ENCODE measurements at regions not wholly inside any gene's neighbourhood (a gene's known extent, or its start where the extent isn't known, plus 50 kb on each side); places are given as distances from the start of the nearest gene placed in this dataset.

DNA sequence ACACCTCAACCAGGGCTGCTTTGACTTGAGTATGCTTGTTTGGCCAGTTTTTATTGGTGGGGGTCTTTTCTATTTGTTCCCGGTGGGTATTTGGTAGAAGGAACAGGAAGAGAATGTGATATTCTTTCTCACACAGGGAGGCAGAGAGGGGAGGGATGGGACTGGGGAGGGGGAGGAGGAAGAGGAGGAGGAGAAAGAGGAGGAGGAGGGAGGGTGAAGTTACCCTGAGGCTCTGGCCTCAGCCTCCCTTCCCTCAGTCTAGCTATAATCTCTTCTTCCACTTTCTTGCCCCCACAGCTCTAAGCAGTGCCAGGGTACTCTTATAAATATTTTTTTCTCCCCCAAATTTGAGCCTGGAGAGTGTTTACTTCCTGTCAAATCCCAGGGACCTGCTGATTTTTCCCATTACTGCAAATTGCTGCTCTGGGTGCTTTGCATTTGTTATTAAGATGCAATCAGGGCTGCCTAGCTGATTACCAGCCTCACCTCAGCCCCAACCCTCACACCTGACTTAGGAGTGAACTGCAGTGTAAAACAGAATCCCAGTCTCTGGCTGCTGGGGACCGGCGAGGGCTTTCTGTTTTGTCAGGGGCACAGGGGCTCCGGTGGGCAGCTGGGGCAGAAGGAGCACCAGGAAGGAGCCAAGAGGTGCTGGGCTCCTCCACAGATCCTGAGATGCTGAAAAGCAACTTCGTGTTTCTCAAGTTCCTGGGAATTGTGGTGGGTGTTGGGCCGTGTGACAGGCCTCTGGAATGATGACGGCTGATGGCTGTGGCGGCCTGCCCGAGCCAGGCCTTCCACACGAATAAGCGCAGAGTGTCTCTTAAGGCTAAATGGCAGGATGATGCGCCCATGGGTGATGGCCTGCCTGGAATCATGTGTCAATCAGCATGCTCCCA, 141.4 kb downstream of the CD83 start:
- 69 to 73% methylated on average over 8 to 12 of the region's 12 CpGs for WGBS, 2 donors
- ATAC-seq: no peak

DNA sequence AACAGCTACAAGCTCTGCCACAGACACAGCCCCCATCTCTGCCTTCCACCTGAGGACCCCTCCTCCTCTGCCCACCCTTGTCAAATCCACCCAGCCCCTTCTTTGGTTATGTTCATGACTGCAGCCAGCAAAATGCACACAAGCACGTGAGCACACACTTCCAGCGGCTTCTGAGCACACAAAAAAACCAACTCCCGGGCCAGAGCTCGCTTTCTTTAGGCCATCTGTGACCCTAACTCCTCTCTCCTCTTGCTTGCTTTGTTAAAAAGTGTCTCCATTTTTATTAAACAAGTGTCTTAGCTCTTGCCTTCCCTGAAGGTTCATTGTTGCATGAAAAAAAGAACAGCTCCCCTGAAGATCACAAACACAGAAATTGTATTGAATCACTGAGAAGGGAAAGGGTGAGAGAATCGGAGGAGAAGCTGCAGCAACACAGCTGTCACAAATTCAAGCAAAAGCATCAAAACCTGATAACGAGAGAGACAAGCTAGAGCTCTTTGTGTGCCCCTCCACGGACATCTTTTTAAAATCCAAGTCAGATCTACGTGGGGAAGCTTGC, 142.1 kb downstream of the CD83 start:
- H3K4me3 ChIP-seq: no peak overlapping the region
- DNase-seq: no peak
- intact Hi-C loops (cut with DNase I): no loop called here
- H3K36me3 ChIP-seq (replicated peaks in 1 of 2; ENCODE audit: insufficient read depth in 1 of 2, low read depth in 2 of 2): no peaks in the 10 kb centered on the region
- no peak for TF ChIP-seq POLR2A (IDR thresholded peaks at IDR 0.05)
- TF ChIP-seq, protein P1, sequence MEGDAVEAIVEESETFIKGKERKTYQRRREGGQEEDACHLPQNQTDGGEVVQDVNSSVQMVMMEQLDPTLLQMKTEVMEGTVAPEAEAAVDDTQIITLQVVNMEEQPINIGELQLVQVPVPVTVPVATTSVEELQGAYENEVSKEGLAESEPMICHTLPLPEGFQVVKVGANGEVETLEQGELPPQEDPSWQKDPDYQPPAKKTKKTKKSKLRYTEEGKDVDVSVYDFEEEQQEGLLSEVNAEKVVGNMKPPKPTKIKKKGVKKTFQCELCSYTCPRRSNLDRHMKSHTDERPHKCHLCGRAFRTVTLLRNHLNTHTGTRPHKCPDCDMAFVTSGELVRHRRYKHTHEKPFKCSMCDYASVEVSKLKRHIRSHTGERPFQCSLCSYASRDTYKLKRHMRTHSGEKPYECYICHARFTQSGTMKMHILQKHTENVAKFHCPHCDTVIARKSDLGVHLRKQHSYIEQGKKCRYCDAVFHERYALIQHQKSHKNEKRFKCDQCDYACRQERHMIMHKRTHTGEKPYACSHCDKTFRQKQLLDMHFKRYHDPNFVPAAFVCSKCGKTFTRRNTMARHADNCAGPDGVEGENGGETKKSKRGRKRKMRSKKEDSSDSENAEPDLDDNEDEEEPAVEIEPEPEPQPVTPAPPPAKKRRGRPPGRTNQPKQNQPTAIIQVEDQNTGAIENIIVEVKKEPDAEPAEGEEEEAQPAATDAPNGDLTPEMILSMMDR (IDR thresholded peaks at IDR 0.05): no peak
- no peaks in the 10 kb centered on the region for H3K4me1 ChIP-seq
- no peak overlapping the region for H3K27ac ChIP-seq
- 80 to 88% methylated on average over 8 of the region's 8 CpGs for WGBS, 2 donors
- ATAC-seq: no peak
- H3K9me3 ChIP-seq: peaks cover 0 to 6% (median 0%) of the 10 kb centered on the region in 3 donors
- no peaks in the 10 kb centered on the region for H3K27me3 ChIP-seq

More for the DNA sequence above, 141.4 kb downstream of the CD83 start:
- H3K4me1 ChIP-seq: no peaks in the 10 kb centered on the region
- DNase-seq: no peak
- no peak overlapping the region for H3K4me3 ChIP-seq
- no peak overlapping the region for H3K27ac ChIP-seq
- intact Hi-C loops (cut with DNase I): no loop called here
- H3K9me3 ChIP-seq: no peaks in the 10 kb centered on the region
- H3K27me3 ChIP-seq: no peaks in the 10 kb centered on the region
- TF ChIP-seq POLR2A (IDR thresholded peaks at IDR 0.05): no peak
- TF ChIP-seq, protein P1 (IDR thresholded peaks at IDR 0.05): no peak
- H3K36me3 ChIP-seq (replicated peaks in 1 of 2; ENCODE audit: insufficient read depth in 1 of 2, low read depth in 2 of 2): no peaks in the 10 kb centered on the region

DNA sequence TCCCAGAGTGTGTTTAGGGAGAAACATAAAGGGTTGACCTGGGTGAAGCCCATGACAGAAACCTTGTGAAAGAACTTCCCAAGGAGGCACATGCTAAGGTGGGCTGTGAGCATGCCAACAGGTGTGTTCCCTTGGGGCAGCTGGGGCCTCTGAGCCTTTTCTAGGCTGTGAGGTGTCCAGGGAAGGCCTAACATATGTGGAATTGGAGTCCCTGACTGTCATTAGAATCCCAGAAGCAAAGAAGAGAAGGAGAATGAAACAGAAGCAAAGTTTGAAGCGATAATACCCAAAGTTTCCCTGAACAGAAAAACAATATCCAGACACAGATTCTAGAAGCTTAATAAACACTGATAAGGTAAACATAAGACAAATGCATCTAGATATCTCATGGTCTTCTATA, 143.3 kb downstream of the CD83 start:
- H3K4me3 ChIP-seq: no peak overlapping the region
- ATAC-seq (no peak), DNase-seq (no peak)
- TF ChIP-seq, protein P1 (IDR thresholded peaks at IDR 0.05): no peak
- no peak for TF ChIP-seq POLR2A (IDR thresholded peaks at IDR 0.05)
- peaks cover 0 to 6% (median 0%) of the 10 kb centered on the region in 3 donors for H3K9me3 ChIP-seq
- no peaks in the 10 kb centered on the region for H3K4me1 ChIP-seq
- no peaks in the 10 kb centered on the region for H3K27me3 ChIP-seq
- H3K36me3 ChIP-seq (replicated peaks in 1 of 2; ENCODE audit: insufficient read depth in 1 of 2, low read depth in 2 of 2): no peaks in the 10 kb centered on the region
- no peak overlapping the region for H3K27ac ChIP-seq
- 100% methylated on average over 1 of the region's 1 CpG for WGBS, 2 donors
- intact Hi-C loops (cut with DNase I): no loop called here

DNA sequence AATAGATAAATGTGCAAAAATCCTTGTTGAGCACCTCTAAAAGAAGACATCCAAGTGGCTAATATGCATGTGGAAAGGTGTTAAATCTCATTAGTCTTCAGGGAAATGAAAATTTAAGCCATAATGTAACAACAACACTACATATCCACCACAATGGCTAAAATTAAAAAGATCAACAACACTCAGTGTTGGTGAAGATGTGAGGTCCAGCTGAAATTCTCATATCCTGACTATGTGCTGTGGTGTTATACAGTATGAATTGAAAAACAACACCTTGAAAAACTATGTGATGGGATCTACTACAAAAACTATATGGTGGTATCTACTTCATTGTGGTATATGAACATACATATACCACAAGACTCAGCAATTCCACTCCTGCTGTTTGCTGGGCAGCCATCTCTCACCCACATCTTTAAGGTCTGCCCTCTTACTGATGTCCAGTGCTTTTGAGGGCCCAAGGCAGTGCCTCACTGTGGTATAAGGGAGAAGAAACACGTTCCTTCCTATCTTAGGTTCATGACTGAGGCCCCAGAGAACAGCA, 146.4 kb downstream of the CD83 start:
- no peak for ATAC-seq

More for the DNA sequence above, 146.4 kb downstream of the CD83 start:
- intact Hi-C loops (cut with DNase I): no loop called here
- H3K4me3 ChIP-seq: no peak overlapping the region
- 86 to 90% methylated on average over 1 of the region's 1 CpG for WGBS, 2 donors
- H3K9me3 ChIP-seq: peaks cover 0 to 6% (median 0%) of the 10 kb centered on the region in 3 donors
- no peaks in the 10 kb centered on the region for H3K27me3 ChIP-seq
- H3K27ac ChIP-seq: no peak overlapping the region
- TF ChIP-seq, protein P1 (IDR thresholded peaks at IDR 0.05): no peak
- TF ChIP-seq POLR2A (IDR thresholded peaks at IDR 0.05): no peak
- H3K4me1 ChIP-seq: no peaks in the 10 kb centered on the region
- no peaks in the 10 kb centered on the region for H3K36me3 ChIP-seq (replicated peaks in 1 of 2; ENCODE audit: insufficient read depth in 1 of 2, low read depth in 2 of 2)
- no peak for DNase-seq

Measured in body of pancreas (tissue), 4 donors.